GM18870 (cell line): ENCODE measurements at regions not wholly inside any gene's neighbourhood (a gene's known extent, or its start where the extent isn't known, plus 50 kb on each side); places are given as distances from the start of the nearest gene placed in this dataset.
"Not testable (repeated sequence)": the region's sequence is repeated elsewhere in the genome, so short reads cannot be mapped to it uniquely, and the experiment has no call there.

Source experiments
- ATAC-seq: cut with Tn5 transposase; IDR thresholded peaks from one replicate; pipeline ENCODE4 v1.9.1; 2021; ENCODE audit warnings: moderate library complexity; ENCODE audit not compliant: unreplicated experiment

GRCh38 chr9:19895578-19895977 is 106.7 kb upstream of the SLC24A2 start:
- not testable (repeated sequence) for ATAC-seq

- ATAC-seq = no peak
These were observed 106.2 kb upstream of the SLC24A2 start for GRCh38 chr9:19895006-19895405.

- no peak for ATAC-seq
These were observed 96.8 kb upstream of the SLC24A2 start for GRCh38 chr9:19885608-19886007.

DNA sequence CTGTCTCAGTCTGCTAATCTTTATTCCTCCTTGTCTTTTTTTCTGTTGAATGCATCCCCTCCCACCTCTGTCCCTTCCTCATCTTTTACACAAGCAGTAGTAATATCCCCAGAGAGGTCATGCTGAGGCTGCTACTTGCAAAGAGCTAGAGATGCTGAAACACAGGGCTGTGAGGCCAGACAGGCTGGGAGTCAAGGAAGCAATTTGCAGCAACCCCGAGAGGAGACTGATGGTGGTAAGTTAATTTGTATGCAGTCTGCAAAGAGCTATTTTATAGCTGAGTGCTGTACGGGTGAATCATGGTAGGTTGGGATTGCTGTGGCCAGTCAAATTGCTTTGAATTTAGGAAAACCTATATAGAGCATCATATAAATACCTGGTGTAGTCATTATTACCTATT is 90.2 kb upstream of the SLC24A2 start:
- no peak for ATAC-seq

GRCh38 chr9:19876569-19877316 is 87.9 kb upstream of the SLC24A2 start:
- ATAC-seq = no peak

- ATAC-seq = no peak
These were observed 86.6 kb upstream of the SLC24A2 start for GRCh38 chr9:19875291-19875920.

DNA sequence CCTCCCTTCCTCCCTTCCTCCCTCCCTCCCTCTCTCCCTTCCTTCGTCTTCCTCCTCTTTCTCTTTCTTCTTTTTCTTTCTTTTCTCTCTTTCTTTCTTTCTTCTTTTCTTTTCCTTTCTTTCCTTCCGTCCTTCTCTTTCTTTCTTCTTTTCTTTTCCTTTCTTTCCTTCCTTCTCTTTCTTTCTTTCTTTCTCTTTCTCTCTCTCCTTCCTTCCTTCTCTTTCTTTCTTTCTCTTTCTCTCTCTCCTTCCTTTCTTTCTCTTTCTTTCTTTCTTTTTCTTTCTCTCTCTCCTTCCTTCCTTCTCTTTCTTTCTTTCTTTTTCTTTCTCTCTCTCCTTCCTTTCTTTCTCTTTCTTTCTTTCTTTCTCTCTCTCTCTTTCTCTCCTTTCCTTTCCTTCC is 84.4 kb upstream of the SLC24A2 start:
- ATAC-seq = not testable (repeated sequence)

DNA sequence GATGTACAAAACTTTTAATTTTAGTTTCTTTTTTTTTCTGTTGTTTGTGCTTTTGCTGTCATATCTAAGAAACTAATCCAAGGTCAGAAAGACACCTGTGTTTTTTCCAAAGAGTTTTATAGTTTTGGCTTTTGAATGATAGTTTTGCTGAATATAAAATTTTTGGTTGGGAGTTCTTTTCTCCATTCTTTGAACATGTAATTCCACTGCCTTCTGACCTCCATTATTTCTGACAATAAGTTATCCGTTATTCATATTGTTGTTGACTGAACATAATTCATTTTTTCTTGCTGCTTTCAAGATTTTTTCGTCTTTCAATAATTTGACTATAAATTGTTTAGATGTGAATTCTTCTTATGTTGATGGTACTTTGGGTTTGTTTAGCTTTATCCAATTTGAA is 82.2 kb upstream of the SLC24A2 start:
- no peak for ATAC-seq

GRCh38 chr9:19840953-19841352 is 52.1 kb upstream of the SLC24A2 start:
- no peak for ATAC-seq
